ENCODE measurements at regions not wholly inside any gene's neighbourhood (a gene's known extent, or its start where the extent isn't known, plus 50 kb on each side); places are given as distances from the start of the nearest gene placed in this dataset.

- H4K20me1 ChIP-seq (replicated peaks in 1 of 2; ENCODE audit: control insufficient read depth in 1 of 2, insufficient read depth in 2 of 2, low read length in 2 of 2), result no peaks in the 10 kb centered on the region
- H3K23ac ChIP-seq (ENCODE audit: insufficient read length), result no peak overlapping the region
- H3K9me3 ChIP-seq (ENCODE audit: insufficient read depth in 2 of 2, low read depth in 1 of 2, low read length in 1 of 2), result no peaks in the 10 kb centered on the region
- CTCF ChIA-PET (ENCODE audit: partially characterized antibody), result interaction anchor here (3.6 kb wide), 1 partner anchor 12 kb away, joined by 21 read pairs; no protein-coding TSS in a partner anchor
- DNase-seq (ENCODE audit: low read depth in 1 of 2, low spot score in 2 of 2) (no peak), FAIRE-seq (peak; percentile 78)
- no peaks in the 10 kb centered on the region for H3K79me2 ChIP-seq (ENCODE audit: control insufficient read depth in 1 of 2, insufficient read depth in 2 of 2, low read length in 2 of 2)
- TF ChIP-seq TEAD4 (IDR thresholded peaks at IDR 0.05; ENCODE audit: low read depth, low read length), result 0 out of 2 replicates have a peak, but pooled peaks have one; percentile 12
- no peak for TF ChIP-seq SP4 (IDR thresholded peaks at IDR 0.05; ENCODE audit: low read length)
- TF ChIP-seq E2F6 (IDR thresholded peaks at IDR 0.05), result no peak
- no peak overlapping the region for H4K8ac ChIP-seq (ENCODE audit: extremely low read depth, insufficient read depth, low read length)
- no peak overlapping the region for H3K4ac ChIP-seq (replicated peaks; ENCODE audit: insufficient read length, low read depth, low read length)
- H2BK20ac ChIP-seq (ENCODE audit: low read length), result no peak overlapping the region
- H3K4me3 ChIP-seq (ENCODE audit: extremely low read depth in 1 of 4, insufficient read depth in 2 of 4, low read depth in 3 of 4, low read length in 4 of 4), result no peak overlapping the region
- H3K56ac ChIP-seq (replicated peaks; ENCODE audit: insufficient read length, low read depth, low read length), result no peak overlapping the region
- no peak overlapping the region for H2AFZ ChIP-seq (ENCODE audit: low read length)
- H2BK15ac ChIP-seq (ENCODE audit: low read length), result no peak overlapping the region
- H4K5ac ChIP-seq (ENCODE audit: insufficient read length, low read depth, low read length), result no peak overlapping the region
- no peak overlapping the region for H3K18ac ChIP-seq (ENCODE audit: extremely low read depth, low read length)
- no peaks in the 10 kb centered on the region for H3K79me1 ChIP-seq (ENCODE audit: low read depth, low read length)
- no peak overlapping the region for H2BK5ac ChIP-seq (ENCODE audit: low read depth, low read length)
- no peak overlapping the region for H3K9ac ChIP-seq (replicated peaks in 1 of 4; ENCODE audit: extremely low read depth in 1 of 4, low read depth in 3 of 4, low read length in 3 of 4)
- H4K91ac ChIP-seq (replicated peaks; ENCODE audit: insufficient read length, low read length), result no peak overlapping the region
- H3K23me2 ChIP-seq (ENCODE audit: low read depth, low read length), result no peaks in the 10 kb centered on the region
- no peak overlapping the region for H3K4me2 ChIP-seq (ENCODE audit: insufficient read depth in 1 of 2, low read depth in 2 of 2, low read length in 2 of 2)
- H3K14ac ChIP-seq (ENCODE audit: insufficient read length), result no peak overlapping the region
- H2BK12ac ChIP-seq (ENCODE audit: low read depth, low read length), result no peak overlapping the region
- no peaks in the 10 kb centered on the region for H3K36me3 ChIP-seq (ENCODE audit: control insufficient read depth in 2 of 4, insufficient read depth in 4 of 4, low read length in 3 of 4)
- H3K4me1 ChIP-seq (replicated peaks in 1 of 4; ENCODE audit: control insufficient read depth in 3 of 4, insufficient read depth in 4 of 4, low read length in 3 of 4), result 0 out of 7 replicates have a peak, but pooled peaks cover 0 to 2% (median 0%) of the 10 kb centered on the region in 4 experiments
- H2BK120ac ChIP-seq (replicated peaks; ENCODE audit: low read depth, low read length), result no peak overlapping the region
- POLR2A ChIA-PET (ENCODE audit: partially characterized antibody), result no interaction called here
- H2AK5ac ChIP-seq (ENCODE audit: low read depth, low read length), result no peak overlapping the region
- 89% methylated on average over 3 of the region's 3 CpGs; no CpG with 5 or more reads in 1 of the 2 experiments for WGBS, 2 experiments (ENCODE audit: extremely low coverage in 1 of 2, insufficient coverage in 1 of 2, insufficient read length in 1 of 2, insufficient replicate concordance in 2 of 2, low coverage in 1 of 2, low lambda C conversion rate in 2 of 2, missing lambda C conversion rate in 1 of 2)
- H3K27ac ChIP-seq (ENCODE audit: low read depth, low read length), result no peak overlapping the region
- H3K27me3 ChIP-seq (replicated peaks in 1 of 4; ENCODE audit: control insufficient read depth in 3 of 4, extremely low read depth in 1 of 4, insufficient read depth in 3 of 4, low read length in 3 of 4), result no peaks in the 10 kb centered on the region
Measured at GRCh38 chr6:18978337-18979128, 591.4 kb downstream of the RNF144B start.

All from H1 (cell line).